Fibroblast of peridontal ligament (primary cell): ENCODE measurements at regions not wholly inside any gene's neighbourhood (a gene's known extent, or its start where the extent isn't known, plus 50 kb on each side); places are given as distances from the start of the nearest gene placed in this dataset.

Source experiments
- DNase-seq: peaks from one replicate; pipeline ENCODE4 v3.0.0-alpha.2; 2010; ENCODE audit errors: extremely low read depth

DNA sequence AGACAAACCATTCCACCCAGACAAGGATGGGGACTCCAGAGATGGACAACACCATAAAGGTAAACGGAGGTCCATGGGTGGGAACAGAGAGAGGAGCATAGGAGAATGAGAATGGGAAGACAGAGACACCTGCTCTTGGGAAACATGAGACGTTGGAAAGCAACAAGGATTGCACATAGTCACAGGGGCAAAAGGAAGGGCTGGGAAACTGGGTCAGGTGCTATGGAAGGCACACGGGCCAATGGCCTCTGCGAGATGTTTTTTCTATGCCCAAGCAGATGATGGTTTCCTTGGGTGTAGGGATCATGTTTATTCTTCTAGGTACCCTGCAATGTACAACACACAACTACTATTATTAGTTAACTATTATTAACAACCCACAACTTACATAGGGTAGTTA lies 143.6 kb upstream of the AGAP1 start:
- DNase-seq: no peak

- no peak for DNase-seq
Measured at GRCh38 chr2:235352541-235352940, 141.3 kb upstream of the AGAP1 start.

- DNase-seq: no peak
Measured at GRCh38 chr2:235357881-235358280, 136.0 kb upstream of the AGAP1 start.

DNA sequence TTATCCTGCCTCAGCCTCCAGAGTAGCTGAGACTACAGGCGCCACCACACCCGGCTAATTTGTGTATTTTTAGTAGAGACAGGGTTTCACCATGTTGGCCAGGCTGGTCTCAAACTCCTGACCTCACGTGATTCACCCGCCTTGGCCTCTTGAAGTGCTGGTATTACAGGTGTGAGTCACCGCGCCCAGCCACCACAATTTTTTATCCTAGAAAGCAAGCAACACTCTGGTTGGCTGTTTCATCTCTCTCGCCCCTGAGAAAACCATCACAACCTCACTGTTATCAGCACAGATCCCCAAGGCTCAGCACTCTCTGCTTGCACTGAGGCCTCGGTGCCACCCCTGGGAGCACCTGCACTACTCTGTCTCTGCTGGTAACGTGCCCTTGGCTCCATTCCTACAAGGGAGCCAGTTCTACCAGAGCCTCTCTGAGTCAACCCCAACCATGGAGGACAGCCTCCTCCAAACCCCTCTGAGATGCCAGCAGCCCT lies 134.8 kb upstream of the AGAP1 start:
- DNase-seq: peak; percentile 26

DNA sequence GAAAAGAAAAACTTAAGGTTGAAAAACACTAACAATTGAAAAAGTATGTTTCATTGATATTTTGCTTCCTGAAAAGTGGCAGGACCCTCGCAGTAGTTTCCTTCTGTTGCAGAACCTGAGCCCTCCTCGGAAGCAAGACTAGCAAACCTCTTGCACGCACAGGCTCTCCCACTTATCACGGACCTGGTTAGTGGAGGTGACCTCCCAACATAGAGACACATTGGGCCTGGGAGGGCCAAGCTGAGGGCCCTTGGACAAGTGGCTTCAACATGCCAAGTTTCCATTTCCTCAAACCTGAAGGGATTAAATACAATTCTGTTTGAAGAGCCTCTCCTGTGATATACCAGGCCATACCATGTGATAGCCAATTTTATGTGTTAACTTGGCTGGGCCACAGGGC lies 133.4 kb upstream of the AGAP1 start:
- no peak for DNase-seq

DNA sequence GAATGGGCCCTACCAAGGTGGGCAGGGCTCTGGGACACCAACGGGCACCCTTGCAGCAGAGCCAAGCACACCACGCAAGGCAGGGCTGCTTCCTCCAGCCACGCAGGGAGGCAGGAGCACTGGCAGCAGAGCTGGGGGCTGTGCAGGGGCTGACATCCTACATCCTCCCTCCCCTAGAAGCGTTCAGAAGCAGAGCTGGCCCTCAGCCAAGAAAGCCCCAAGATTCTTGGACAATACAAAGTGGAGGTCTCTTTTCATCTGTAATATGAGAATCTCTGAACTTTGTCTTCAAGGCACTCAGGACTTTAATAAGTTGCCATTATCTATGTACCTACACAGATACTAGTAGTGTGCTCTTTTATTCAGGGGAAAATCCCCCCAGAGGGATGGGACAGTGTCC lies 128.1 kb upstream of the AGAP1 start:
- DNase-seq: no peak

- DNase-seq: no peak
Measured at GRCh38 chr2:235366390-235366789, 127.5 kb upstream of the AGAP1 start.

- DNase-seq: no peak
Measured at GRCh38 chr2:235366807-235367206, 127.0 kb upstream of the AGAP1 start.

GRCh38 chr2:235371018-235371417 lies 122.8 kb upstream of the AGAP1 start:
- DNase-seq: no peak

GRCh38 chr2:235373171-235373570 lies 120.7 kb upstream of the AGAP1 start:
- DNase-seq: peak; percentile 24

DNA sequence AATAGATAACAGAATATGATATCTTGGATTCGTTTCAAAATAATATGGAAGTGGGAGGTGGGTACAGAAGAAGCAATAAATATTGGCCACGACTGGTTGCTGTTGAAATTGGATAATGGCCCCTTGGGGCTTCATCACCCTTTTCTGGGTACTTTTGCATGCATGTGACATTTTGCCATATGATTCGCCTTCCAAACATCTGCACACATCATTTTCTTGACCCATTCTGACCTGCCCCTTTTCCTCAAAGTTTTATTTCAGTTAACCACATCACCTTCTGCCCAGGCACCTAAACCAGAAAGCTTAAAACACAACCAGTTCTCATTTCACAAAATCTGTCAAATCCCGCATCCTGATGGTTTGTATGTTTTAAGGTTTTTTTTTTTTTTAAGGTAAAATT lies 116.7 kb upstream of the AGAP1 start:
- DNase-seq: no peak

- DNase-seq: no peak
Measured at GRCh38 chr2:235378246-235378645, 115.6 kb upstream of the AGAP1 start.

DNA sequence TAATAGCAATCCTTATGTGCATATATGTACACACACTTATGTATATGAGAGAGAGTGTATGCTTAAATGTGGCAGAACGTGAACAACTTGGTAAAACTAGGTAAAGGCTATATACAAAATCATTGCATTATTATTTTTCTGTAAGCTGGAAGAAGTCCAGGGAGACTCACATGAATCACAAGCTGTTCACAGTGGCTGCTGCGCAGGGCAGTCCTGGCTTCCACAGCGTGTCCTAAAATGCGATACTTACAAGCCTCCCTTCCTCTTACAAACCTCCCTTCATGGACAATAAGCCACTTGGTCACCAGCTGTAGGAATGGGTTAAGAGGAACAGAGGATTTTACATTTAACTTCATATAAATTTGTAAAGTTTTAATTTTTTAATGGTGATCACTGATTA lies 114.9 kb upstream of the AGAP1 start:
- DNase-seq: no peak

- no peak for DNase-seq
Measured at GRCh38 chr2:235381261-235381912, 112.5 kb upstream of the AGAP1 start.

DNA sequence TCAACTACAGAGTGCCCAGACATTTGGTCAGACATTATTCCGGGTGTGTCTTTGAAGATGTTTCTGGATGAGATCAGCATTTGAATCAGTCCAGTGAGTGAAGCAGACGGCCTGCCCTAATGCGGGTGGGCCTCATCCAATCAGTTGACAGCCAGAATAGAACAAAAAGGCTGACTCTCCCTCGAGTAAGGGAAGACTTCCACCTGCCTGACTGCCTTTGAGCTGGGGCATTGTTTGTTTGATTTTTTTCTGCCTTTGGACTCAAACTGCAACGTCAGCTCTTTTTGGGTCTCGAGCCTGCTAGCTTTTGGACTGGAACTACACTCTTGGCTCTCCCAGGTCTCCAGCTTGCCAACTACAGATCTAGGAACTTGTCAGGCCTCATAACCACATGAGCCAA lies 111.7 kb upstream of the AGAP1 start:
- no peak for DNase-seq

DNA sequence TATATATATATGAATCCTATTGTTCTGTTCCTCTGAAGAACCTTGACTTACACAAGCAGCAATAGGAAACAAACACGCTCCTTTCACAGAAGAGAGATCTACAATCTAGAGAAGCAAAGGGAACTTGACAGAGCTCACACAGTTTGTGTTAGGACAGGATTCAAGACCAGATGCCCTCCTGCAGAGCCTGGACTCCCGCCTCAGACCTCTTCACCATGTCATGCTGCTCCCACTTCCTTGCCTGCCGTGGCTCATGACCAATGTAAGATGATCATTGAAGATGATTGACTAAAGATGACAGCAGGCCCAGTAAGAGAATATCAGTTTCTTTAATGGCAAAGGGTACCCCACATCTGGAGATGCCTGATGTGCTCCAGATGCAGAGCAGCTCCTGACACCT lies 111.2 kb upstream of the AGAP1 start:
- no peak for DNase-seq

DNA sequence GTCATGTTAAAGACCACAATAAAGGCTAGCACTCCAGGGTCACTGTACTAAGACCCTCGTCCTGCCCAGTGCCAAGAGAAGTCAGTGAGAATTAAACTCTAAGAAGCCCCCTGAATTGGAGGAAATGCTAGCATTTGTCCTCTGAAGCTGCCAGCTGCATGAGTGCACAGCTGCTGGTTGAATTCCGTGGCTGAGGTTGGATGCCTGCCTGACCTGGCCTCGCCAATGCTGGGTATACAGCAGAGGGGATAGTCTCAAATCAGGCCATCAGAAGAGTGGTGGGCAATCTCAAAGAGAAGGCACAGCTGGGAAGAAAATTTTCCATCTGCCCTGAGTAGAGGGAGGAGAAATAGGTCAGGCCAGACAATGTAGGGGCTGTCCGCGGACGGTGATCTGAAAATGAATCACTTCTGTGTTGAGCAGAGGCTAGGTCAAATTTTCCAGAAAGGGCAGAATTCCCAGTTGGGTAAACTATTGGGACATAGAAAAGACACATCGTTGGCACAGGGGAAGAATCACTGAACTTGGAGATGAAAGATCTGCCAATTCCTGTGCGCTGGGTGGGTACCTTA lies 110.5 kb upstream of the AGAP1 start:
- DNase-seq: no peak

- DNase-seq: no peak
Measured at GRCh38 chr2:235384624-235385023, 109.2 kb upstream of the AGAP1 start.

DNA sequence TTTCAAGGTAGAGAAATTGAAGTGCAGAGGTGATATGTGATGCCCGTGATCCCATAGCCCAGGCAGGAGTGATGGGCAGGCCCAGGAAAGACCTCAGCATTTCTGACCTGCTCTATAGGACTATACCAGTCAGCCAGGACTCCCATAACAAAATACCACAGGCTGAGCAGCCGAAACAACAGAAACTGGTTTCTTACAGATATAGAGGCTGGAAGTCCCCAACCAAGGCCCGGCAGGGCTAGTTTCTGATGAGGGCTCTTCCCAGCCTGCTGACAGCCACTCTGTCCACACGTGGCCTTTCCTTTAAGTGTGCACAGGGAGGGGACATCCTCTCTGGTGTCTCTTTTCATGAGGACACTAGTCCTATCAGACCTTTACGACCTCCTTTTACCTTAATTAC lies 104.2 kb upstream of the AGAP1 start:
- DNase-seq: no peak

GRCh38 chr2:235390108-235390815 lies 103.6 kb upstream of the AGAP1 start:
- DNase-seq: peak; percentile 86

- no peak for DNase-seq
Measured at GRCh38 chr2:235390816-235391194, 103.0 kb upstream of the AGAP1 start.

DNA sequence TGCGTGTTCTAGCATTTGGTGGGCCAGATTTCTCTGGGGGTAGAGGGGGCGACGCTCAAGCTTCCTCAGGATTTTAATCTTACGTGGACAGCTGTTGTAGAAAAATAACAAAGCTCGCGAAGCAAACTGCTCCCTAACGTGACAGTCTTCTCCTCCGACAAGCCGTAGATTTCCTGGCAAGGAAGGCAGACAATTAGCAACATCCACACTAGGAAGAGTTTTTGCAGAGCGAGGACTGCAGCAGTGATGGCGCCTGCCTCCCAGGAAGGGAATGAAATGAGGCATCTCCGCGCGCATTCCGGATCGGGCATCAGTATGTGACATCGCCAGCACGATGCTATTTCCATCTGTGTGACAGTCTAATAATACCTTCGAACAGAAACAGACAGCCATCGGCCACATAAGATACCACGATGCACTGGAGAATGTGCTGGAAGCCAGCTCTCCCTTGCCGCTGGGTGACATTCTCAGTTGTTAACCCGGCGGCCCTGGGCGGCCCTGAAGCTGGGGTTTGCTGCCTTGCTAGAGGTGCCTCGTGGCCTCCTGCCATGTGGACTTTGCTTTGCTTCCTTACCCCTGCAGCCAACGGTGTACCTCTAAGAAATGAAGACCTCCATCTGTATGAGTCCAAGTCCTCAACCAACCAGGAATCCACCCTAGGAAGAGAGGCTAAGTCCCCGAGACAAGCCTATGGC lies 101.8 kb upstream of the AGAP1 start:
- DNase-seq: no peak
